Bronchial epithelial cell (primary cell): ENCODE measurements at regions not wholly inside any gene's neighbourhood (a gene's known extent, or its start where the extent isn't known, plus 50 kb on each side); places are given as distances from the start of the nearest gene placed in this dataset.

Experiments
- DNase-seq: peaks from one replicate; pipeline ENCODE4 v3.0.0-alpha.2; 2010; ENCODE audit warnings: low read depth
- FAIRE-seq: peaks from 2 replicates; lab custom pipeline; 2011; peaks lifted over from hg19 to GRCh38; lab: Jason Lieb, UNC
- H3K27me3 ChIP-seq: 2 replicates; pipeline ENCODE4 v1.5.1; 2011; ENCODE audit warnings: low read length; ENCODE audit not compliant: control insufficient read depth, insufficient read depth
- H3K36me3 ChIP-seq: 2 replicates; pipeline ENCODE4 v1.5.1; 2011; ENCODE audit warnings: low read length; ENCODE audit not compliant: control insufficient read depth, insufficient read depth
- H3K4me3 ChIP-seq: 2 replicates; pipeline ENCODE4 v1.5.1; 2011; ENCODE audit warnings: mild to moderate bottlenecking, low read depth, low read length, control low read depth
- CTCF ChIP-seq: IDR thresholded peaks from 2 replicates; pipeline ENCODE4 v1.5.1; 2011; ENCODE audit warnings: mild to moderate bottlenecking, moderate library complexity, low read length, control low read depth, inconsistent platforms; ENCODE audit not compliant: insufficient read depth, severe bottlenecking

GRCh38 chr9:26426551-26427131 lies 466.0 kb downstream of the CAAP1 start:
- H3K27me3 ChIP-seq = no peaks in the 10 kb centered on the region
- no peak for FAIRE-seq
- H3K36me3 ChIP-seq = no peaks in the 10 kb centered on the region

GRCh38 chr9:26418480-26418879 lies 474.1 kb downstream of the CAAP1 start:
- Histone ChIP-seq H3K36me3 (no peaks in the 10 kb centered on the region), H3K27me3 (no peaks in the 10 kb centered on the region), H3K4me3 (no peak overlapping the region)
- DNase-seq (no peak), FAIRE-seq (no peak)
- TF ChIP-seq CTCF = no peak

More at GRCh38 chr9:26426551-26427131, 466.0 kb downstream of the CAAP1 start:
- no peak overlapping the region for H3K4me3 ChIP-seq
- DNase-seq = no peak
- no peak for TF ChIP-seq CTCF

GRCh38 chr9:26415528-26415927 lies 477.1 kb downstream of the CAAP1 start:
- DNase-seq = no peak
- Histone ChIP-seq H3K36me3 (no peaks in the 10 kb centered on the region), H3K27me3 (no peaks in the 10 kb centered on the region), H3K4me3 (no peak overlapping the region)
- no peak for TF ChIP-seq CTCF
- FAIRE-seq = no peak

GRCh38 chr9:26413611-26414010 lies 479.0 kb downstream of the CAAP1 start:
- Histone ChIP-seq H3K27me3 (no peaks in the 10 kb centered on the region), H3K36me3 (no peaks in the 10 kb centered on the region), H3K4me3 (no peak overlapping the region)
- no peak for DNase-seq
- FAIRE-seq = no peak
- no peak for TF ChIP-seq CTCF

- TF ChIP-seq CTCF = no peak
- FAIRE-seq (no peak), DNase-seq (no peak)
- Histone ChIP-seq H3K27me3 (no peaks in the 10 kb centered on the region), H3K4me3 (no peak overlapping the region), H3K36me3 (no peaks in the 10 kb centered on the region)
Observed at GRCh38 chr9:26412446-26412845, 480.2 kb downstream of the CAAP1 start.

- H3K36me3 ChIP-seq = no peaks in the 10 kb centered on the region
- DNase-seq (no peak), FAIRE-seq (no peak)
Observed at GRCh38 chr9:26406676-26407075, 485.9 kb downstream of the CAAP1 start.

More at GRCh38 chr9:26406676-26407075, 485.9 kb downstream of the CAAP1 start:
- no peak for TF ChIP-seq CTCF
- H3K27me3 ChIP-seq = no peaks in the 10 kb centered on the region
- no peak overlapping the region for H3K4me3 ChIP-seq
